ENCODE measurements at regions not wholly inside any gene's neighbourhood (a gene's known extent, or its start where the extent isn't known, plus 50 kb on each side); places are given as distances from the start of the nearest gene placed in this dataset.

DNA sequence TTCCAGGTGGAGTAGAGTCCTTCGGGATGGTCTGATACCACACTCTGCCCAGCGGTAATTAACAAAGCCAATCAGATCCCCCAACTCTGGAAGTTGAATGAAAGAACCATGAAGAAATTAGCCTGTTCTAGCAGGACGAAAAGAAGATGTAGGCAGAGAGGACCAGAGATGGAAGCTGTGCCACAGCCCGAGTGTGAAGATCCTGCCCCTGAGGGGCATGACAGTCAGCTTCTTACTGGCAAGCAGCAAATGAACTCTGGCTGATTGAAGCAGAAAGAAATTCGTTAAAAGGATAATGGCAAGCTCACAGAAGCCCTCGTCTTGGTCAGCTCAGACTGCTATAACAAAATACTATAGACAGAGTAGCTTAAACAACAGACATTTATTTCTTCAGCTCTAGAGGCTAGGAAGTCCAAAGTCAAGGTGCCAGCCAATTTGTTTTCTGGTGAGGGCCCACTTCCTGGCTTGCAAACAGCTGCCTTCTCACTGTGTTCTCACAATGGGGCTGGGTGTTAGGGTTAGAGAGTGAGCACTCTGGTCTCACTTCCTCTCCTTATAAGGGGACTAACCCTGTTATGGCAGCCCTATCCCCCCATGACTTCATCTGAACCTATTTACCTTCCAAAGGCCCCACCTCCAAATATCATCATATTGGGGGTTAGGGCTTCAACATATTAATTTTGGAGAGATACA lies 307.1 kb downstream of the VPS13C start:
- H3K9me3 Mint-ChIP-seq (ENCODE audit: unreplicated experiment): no peaks in the 10 kb centered on the region
- ChIA-PET CTCF (no interaction called here), POLR2A (no interaction called here)
- H3K4me1 Mint-ChIP-seq (ENCODE audit: low read depth, unreplicated experiment): peaks cover 13% of the 10 kb centered on the region
- no TSS peak for BruUV-seq (replicated peaks)
- no peak overlapping the region for H3K27ac Mint-ChIP-seq (ENCODE audit: unreplicated experiment)
- H3K4me1 ChIP-seq: no peaks in the 10 kb centered on the region
- TF ChIP-seq, protein P1, sequence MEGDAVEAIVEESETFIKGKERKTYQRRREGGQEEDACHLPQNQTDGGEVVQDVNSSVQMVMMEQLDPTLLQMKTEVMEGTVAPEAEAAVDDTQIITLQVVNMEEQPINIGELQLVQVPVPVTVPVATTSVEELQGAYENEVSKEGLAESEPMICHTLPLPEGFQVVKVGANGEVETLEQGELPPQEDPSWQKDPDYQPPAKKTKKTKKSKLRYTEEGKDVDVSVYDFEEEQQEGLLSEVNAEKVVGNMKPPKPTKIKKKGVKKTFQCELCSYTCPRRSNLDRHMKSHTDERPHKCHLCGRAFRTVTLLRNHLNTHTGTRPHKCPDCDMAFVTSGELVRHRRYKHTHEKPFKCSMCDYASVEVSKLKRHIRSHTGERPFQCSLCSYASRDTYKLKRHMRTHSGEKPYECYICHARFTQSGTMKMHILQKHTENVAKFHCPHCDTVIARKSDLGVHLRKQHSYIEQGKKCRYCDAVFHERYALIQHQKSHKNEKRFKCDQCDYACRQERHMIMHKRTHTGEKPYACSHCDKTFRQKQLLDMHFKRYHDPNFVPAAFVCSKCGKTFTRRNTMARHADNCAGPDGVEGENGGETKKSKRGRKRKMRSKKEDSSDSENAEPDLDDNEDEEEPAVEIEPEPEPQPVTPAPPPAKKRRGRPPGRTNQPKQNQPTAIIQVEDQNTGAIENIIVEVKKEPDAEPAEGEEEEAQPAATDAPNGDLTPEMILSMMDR (IDR thresholded peaks at IDR 0.05; ENCODE audit: insufficient read depth in 1 of 2, low read depth in 1 of 2, low read length in 1 of 2, severe bottlenecking in 1 of 2, unreplicated experiment in 1 of 2): no peak
- no peaks in the 10 kb centered on the region for H3K36me3 Mint-ChIP-seq (ENCODE audit: insufficient read depth, unreplicated experiment)
- no peak overlapping the region for H3K4me3 ChIP-seq (ENCODE audit: low read depth, low read length)
- no peaks in the 10 kb centered on the region for H3K9me3 ChIP-seq
- H3K27me3 ChIP-seq (replicated peaks; ENCODE audit: control insufficient read depth, insufficient read depth, low read length): no peaks in the 10 kb centered on the region; the same call in 1 of the 2 replicates
- DNase-seq: no peak
- H3K4me3 Mint-ChIP-seq (ENCODE audit: unreplicated experiment): no peak overlapping the region
- intact Hi-C loops (cut with micrococcal nuclease; ENCODE audit: unreplicated experiment): no loop called here
- H3K27me3 Mint-ChIP-seq (ENCODE audit: insufficient read depth, unreplicated experiment): peaks cover 7% of the 10 kb centered on the region
- no peaks in the 10 kb centered on the region for H3K36me3 ChIP-seq (ENCODE audit: control insufficient read depth, insufficient read depth, low read length)

DNA sequence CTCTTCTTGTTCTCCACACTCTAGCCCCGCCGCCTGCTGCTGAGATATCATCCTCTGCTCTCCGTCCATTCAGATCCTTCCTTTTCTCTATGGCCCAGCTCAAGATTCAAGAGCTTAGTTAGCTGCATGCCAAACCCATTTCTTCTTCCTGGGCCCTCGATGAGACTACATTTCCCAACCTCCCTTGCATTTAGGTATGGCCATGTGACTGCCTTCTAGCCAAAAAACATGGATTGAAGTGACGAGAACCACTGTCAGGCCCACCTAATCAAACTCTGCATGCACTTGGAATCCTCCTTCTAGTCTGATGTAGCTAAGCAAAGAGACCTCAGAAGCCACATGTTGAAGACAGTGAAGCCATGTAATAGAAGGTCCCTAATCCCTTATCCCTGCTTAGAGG lies 308.2 kb downstream of the VPS13C start:
- no peaks in the 10 kb centered on the region for H3K4me1 ChIP-seq
- no peak overlapping the region for H3K4me3 ChIP-seq (ENCODE audit: low read depth, low read length)
- POLR2A ChIA-PET: no interaction called here
- Mint-ChIP-seq H3K9me3 (ENCODE audit: unreplicated experiment) (no peaks in the 10 kb centered on the region), H3K36me3 (ENCODE audit: insufficient read depth, unreplicated experiment) (no peaks in the 10 kb centered on the region), H3K27me3 (ENCODE audit: insufficient read depth, unreplicated experiment) (peaks cover 7% of the 10 kb centered on the region), H3K27ac (ENCODE audit: unreplicated experiment) (no peak overlapping the region), H3K4me3 (ENCODE audit: unreplicated experiment) (no peak overlapping the region), H3K4me1 (ENCODE audit: low read depth, unreplicated experiment) (peaks cover 13% of the 10 kb centered on the region)
- BruUV-seq (replicated peaks): no TSS peak
- no peaks in the 10 kb centered on the region; the same call in 1 of the 2 replicates for H3K27me3 ChIP-seq (replicated peaks; ENCODE audit: control insufficient read depth, insufficient read depth, low read length)
- intact Hi-C loops (cut with micrococcal nuclease; ENCODE audit: unreplicated experiment): no loop called here
- H3K9me3 ChIP-seq: no peaks in the 10 kb centered on the region
- TF ChIP-seq, protein P1 (IDR thresholded peaks at IDR 0.05; ENCODE audit: insufficient read depth in 1 of 2, low read depth in 1 of 2, low read length in 1 of 2, severe bottlenecking in 1 of 2, unreplicated experiment in 1 of 2): no peak
- DNase-seq: no peak
- no peaks in the 10 kb centered on the region for H3K36me3 ChIP-seq (ENCODE audit: control insufficient read depth, insufficient read depth, low read length)
- CTCF ChIA-PET: no interaction called here

DNA sequence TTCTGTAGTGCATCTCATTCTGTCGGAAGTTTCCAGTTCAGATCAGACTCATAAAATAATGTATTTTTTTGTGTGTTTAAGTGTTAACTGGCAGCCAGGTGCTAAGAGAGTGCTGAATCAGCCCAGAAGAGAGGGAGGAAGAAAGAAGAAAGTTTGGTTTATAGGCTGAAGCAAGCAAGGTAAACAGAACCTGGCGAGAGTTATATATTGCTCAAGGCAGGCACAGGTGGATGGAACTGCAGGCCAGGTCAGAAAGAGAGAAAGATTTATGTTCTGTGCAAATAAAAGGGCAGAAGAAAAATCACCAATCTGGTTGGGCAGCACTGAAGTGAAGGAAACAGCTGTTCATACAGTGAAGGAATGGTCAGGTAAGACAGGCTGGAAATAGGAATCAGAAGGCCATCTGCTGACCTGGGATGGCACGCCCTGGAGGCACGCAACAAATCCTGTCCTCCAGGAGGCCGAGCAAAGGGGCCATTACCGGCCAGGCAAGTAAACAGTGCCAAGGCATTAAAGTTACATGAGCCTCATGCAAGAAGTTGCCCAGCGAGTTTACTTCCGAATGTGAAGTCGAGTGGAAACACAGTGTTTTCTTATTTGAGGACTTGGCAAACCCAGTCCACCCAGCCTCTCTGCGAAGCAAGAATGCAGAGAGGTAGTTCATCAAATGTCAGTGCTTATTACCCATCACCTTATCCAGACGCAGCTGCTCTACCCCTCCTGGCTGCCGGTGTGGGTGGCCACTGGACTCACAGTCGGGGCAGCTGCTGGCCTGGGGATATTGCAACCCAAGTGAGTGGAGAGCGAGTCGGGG lies 309.8 kb downstream of the VPS13C start:
- Mint-ChIP-seq H3K4me1 (ENCODE audit: low read depth, unreplicated experiment) (peaks cover 13% of the 10 kb centered on the region), H3K27me3 (ENCODE audit: insufficient read depth, unreplicated experiment) (no peaks in the 10 kb centered on the region), H3K27ac (ENCODE audit: unreplicated experiment) (no peak overlapping the region), H3K4me3 (ENCODE audit: unreplicated experiment) (no peak overlapping the region), H3K9me3 (ENCODE audit: unreplicated experiment) (no peaks in the 10 kb centered on the region), H3K36me3 (ENCODE audit: insufficient read depth, unreplicated experiment) (no peaks in the 10 kb centered on the region)
- no peak overlapping the region for H3K4me3 ChIP-seq (ENCODE audit: low read depth, low read length)
- intact Hi-C loops (cut with micrococcal nuclease; ENCODE audit: unreplicated experiment): no loop called here
- BruUV-seq (replicated peaks): no TSS peak
- ChIA-PET CTCF (no interaction called here), POLR2A (no interaction called here)
- peak; percentile 55 to 64 for DNase-seq
- TF ChIP-seq, protein P1 (IDR thresholded peaks at IDR 0.05; ENCODE audit: insufficient read depth in 1 of 2, low read depth in 1 of 2, low read length in 1 of 2, severe bottlenecking in 1 of 2, unreplicated experiment in 1 of 2): no peak
- H3K4me1 ChIP-seq: no peaks in the 10 kb centered on the region
- no peaks in the 10 kb centered on the region; the same call in 1 of the 2 replicates for H3K27me3 ChIP-seq (replicated peaks; ENCODE audit: control insufficient read depth, insufficient read depth, low read length)
- H3K36me3 ChIP-seq (ENCODE audit: control insufficient read depth, insufficient read depth, low read length): no peaks in the 10 kb centered on the region
- H3K9me3 ChIP-seq: no peaks in the 10 kb centered on the region

All from Caco-2 (cell line).